ENCODE measurements at regions not wholly inside any gene's neighbourhood (a gene's known extent, or its start where the extent isn't known, plus 50 kb on each side); places are given as distances from the start of the nearest gene placed in this dataset.

GRCh38 chr4:161101881-161102280 lies 1061.9 kb downstream of the FSTL5 start:
- TF ChIP-seq, protein P1, sequence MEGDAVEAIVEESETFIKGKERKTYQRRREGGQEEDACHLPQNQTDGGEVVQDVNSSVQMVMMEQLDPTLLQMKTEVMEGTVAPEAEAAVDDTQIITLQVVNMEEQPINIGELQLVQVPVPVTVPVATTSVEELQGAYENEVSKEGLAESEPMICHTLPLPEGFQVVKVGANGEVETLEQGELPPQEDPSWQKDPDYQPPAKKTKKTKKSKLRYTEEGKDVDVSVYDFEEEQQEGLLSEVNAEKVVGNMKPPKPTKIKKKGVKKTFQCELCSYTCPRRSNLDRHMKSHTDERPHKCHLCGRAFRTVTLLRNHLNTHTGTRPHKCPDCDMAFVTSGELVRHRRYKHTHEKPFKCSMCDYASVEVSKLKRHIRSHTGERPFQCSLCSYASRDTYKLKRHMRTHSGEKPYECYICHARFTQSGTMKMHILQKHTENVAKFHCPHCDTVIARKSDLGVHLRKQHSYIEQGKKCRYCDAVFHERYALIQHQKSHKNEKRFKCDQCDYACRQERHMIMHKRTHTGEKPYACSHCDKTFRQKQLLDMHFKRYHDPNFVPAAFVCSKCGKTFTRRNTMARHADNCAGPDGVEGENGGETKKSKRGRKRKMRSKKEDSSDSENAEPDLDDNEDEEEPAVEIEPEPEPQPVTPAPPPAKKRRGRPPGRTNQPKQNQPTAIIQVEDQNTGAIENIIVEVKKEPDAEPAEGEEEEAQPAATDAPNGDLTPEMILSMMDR (IDR thresholded peaks at IDR 0.05; ENCODE audit: extremely low read depth in 1 of 2, insufficient read depth in 1 of 2, low read depth in 1 of 2, low read length in 2 of 2) = no peak
- TF ChIP-seq, protein P2, sequence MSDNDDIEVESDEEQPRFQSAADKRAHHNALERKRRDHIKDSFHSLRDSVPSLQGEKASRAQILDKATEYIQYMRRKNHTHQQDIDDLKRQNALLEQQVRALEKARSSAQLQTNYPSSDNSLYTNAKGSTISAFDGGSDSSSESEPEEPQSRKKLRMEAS (IDR thresholded peaks at IDR 0.05; ENCODE audit: insufficient read depth, insufficient read length) = no peak
- TF ChIP-seq GATA2 (IDR thresholded peaks at IDR 0.05; ENCODE audit: insufficient read depth, insufficient read length, low read depth, low read length) (no peak), JUN (IDR thresholded peaks at IDR 0.05; ENCODE audit: borderline replicate concordance, insufficient read depth, insufficient read length, low read depth) (no peak), EZH2 (IDR thresholded peaks at IDR 0.05; ENCODE audit: borderline replicate concordance, low read depth, low read length, severe bottlenecking) (no peak), FOS (IDR thresholded peaks at IDR 0.05; ENCODE audit: borderline replicate concordance, insufficient read depth, low read length) (no peak), MYC (IDR thresholded peaks at IDR 0.05; ENCODE audit: low read depth, low read length) (no peak), POLR2A (IDR thresholded peaks at IDR 0.05; ENCODE audit: low read depth, low read length) (no peak), POLR2AphosphoS5 (IDR thresholded peaks at IDR 0.05; ENCODE audit: insufficient read depth, low read depth, low read length) (no peak)

All from endothelial cell of umbilical vein (primary cell).